Memory B cell (primary cell): ENCODE measurements at regions not wholly inside any gene's neighbourhood (a gene's known extent, or its start where the extent isn't known, plus 50 kb on each side); places are given as distances from the start of the nearest gene placed in this dataset.
"Not testable (repeated sequence)": the region's sequence is repeated elsewhere in the genome, so short reads cannot be mapped to it uniquely, and the experiment has no call there.

Experiments
- ATAC-seq: fragments of 150-1000 bp; cut with Tn5 transposase; 2 replicates; pipeline ENCODE4 v1.10.0; 2021; ENCODE audit warnings: low read depth, mild to moderate bottlenecking, moderate library complexity
- DNase-seq, 2 donors: peaks; one replicate each; pipeline ENCODE4 v3.0.0; 2022; ENCODE audit warnings: low spot score in 2 of 2
- H3K27ac Mint-ChIP-seq: one replicate; pipeline ENCODE4 v1.8.0; 2022; ENCODE audit warnings: mild to moderate bottlenecking, moderate library complexity, mixed read lengths
- H3K27me3 Mint-ChIP-seq: one replicate; pipeline ENCODE4 v1.8.0; 2022; ENCODE audit warnings: mixed read lengths
- H3K36me3 Mint-ChIP-seq: one replicate; pipeline ENCODE4 v1.8.0; 2022; ENCODE audit warnings: mild to moderate bottlenecking, mixed read lengths
- H3K4me1 Mint-ChIP-seq: one replicate; pipeline ENCODE4 v1.8.0; 2022; ENCODE audit warnings: mixed read lengths
- H3K4me3 Mint-ChIP-seq: one replicate; pipeline ENCODE4 v1.8.0; 2022; ENCODE audit warnings: mild to moderate bottlenecking, moderate library complexity, mixed read lengths
- H3K9me3 Mint-ChIP-seq: one replicate; pipeline ENCODE4 v1.8.0; 2022; ENCODE audit warnings: mixed read lengths

GRCh38 chr2:7860693-7861092 lies 821.2 kb upstream of the ID2 start:
- no peak overlapping the region for H3K4me3 Mint-ChIP-seq
- DNase-seq: no peak
- H3K36me3 Mint-ChIP-seq: no peaks in the 10 kb centered on the region
- no peak for ATAC-seq
- H3K27me3 Mint-ChIP-seq: peaks cover 7% of the 10 kb centered on the region
- H3K9me3 Mint-ChIP-seq: peaks cover 4% of the 10 kb centered on the region
- no peaks in the 10 kb centered on the region for H3K4me1 Mint-ChIP-seq
- no peak overlapping the region for H3K27ac Mint-ChIP-seq

GRCh38 chr2:7861910-7862702 lies 819.8 kb upstream of the ID2 start:
- no peaks in the 10 kb centered on the region for H3K4me1 Mint-ChIP-seq
- no peak overlapping the region for H3K27ac Mint-ChIP-seq
- ATAC-seq (no peak), DNase-seq (no peak)
- H3K9me3 Mint-ChIP-seq: peaks cover 5% of the 10 kb centered on the region
- no peak overlapping the region for H3K4me3 Mint-ChIP-seq
- no peaks in the 10 kb centered on the region for H3K36me3 Mint-ChIP-seq
- peaks cover 6% of the 10 kb centered on the region for H3K27me3 Mint-ChIP-seq

- H3K4me3 Mint-ChIP-seq: no peak overlapping the region
- no peak overlapping the region for H3K27ac Mint-ChIP-seq
- no peaks in the 10 kb centered on the region for H3K4me1 Mint-ChIP-seq
- ATAC-seq (no peak), DNase-seq (no peak)
- H3K36me3 Mint-ChIP-seq: no peaks in the 10 kb centered on the region
- H3K27me3 Mint-ChIP-seq: peaks cover 3% of the 10 kb centered on the region
- H3K9me3 Mint-ChIP-seq: peaks cover 5% of the 10 kb centered on the region
These were observed 815.8 kb upstream of the ID2 start for GRCh38 chr2:7866104-7866503.

- peaks cover 5% of the 10 kb centered on the region for H3K9me3 Mint-ChIP-seq
- no peak overlapping the region for H3K27ac Mint-ChIP-seq
- no peaks in the 10 kb centered on the region for H3K36me3 Mint-ChIP-seq
- peaks cover 3% of the 10 kb centered on the region for H3K27me3 Mint-ChIP-seq
- ATAC-seq (no peak), DNase-seq (no peak)
- no peaks in the 10 kb centered on the region for H3K4me1 Mint-ChIP-seq
- H3K4me3 Mint-ChIP-seq: no peak overlapping the region
These were observed 815.0 kb upstream of the ID2 start for GRCh38 chr2:7866825-7867224.

GRCh38 chr2:7867867-7868266 lies 814.0 kb upstream of the ID2 start:
- DNase-seq (no peak), ATAC-seq (no peak)
- H3K4me1 Mint-ChIP-seq: no peaks in the 10 kb centered on the region
- H3K36me3 Mint-ChIP-seq: no peaks in the 10 kb centered on the region
- no peak overlapping the region for H3K4me3 Mint-ChIP-seq
- H3K9me3 Mint-ChIP-seq: peaks cover 5% of the 10 kb centered on the region
- no peak overlapping the region for H3K27ac Mint-ChIP-seq
- peaks cover 1% of the 10 kb centered on the region for H3K27me3 Mint-ChIP-seq

GRCh38 chr2:7868836-7869235 lies 813.0 kb upstream of the ID2 start:
- Mint-ChIP-seq H3K4me3 (no peak overlapping the region), H3K27me3 (peaks cover 1% of the 10 kb centered on the region), H3K9me3 (peaks cover 5% of the 10 kb centered on the region), H3K27ac (no peak overlapping the region), H3K36me3 (no peaks in the 10 kb centered on the region), H3K4me1 (no peaks in the 10 kb centered on the region)
- DNase-seq (no peak), ATAC-seq (no peak)

- not testable (repeated sequence) for DNase-seq, H3K9me3 Mint-ChIP-seq, ATAC-seq, H3K36me3 Mint-ChIP-seq, H3K27ac Mint-ChIP-seq, H3K4me3 Mint-ChIP-seq, H3K4me1 Mint-ChIP-seq, H3K27me3 Mint-ChIP-seq
These were observed 805.4 kb upstream of the ID2 start for GRCh38 chr2:7876445-7876844.

- not testable (repeated sequence) for DNase-seq, ATAC-seq, H3K4me3 Mint-ChIP-seq, H3K36me3 Mint-ChIP-seq, H3K27ac Mint-ChIP-seq, H3K4me1 Mint-ChIP-seq, H3K9me3 Mint-ChIP-seq, H3K27me3 Mint-ChIP-seq
These were observed 803.6 kb upstream of the ID2 start for GRCh38 chr2:7878266-7878665.

GRCh38 chr2:7878786-7879482 lies 802.9 kb upstream of the ID2 start:
- Mint-ChIP-seq H3K27ac (no peak overlapping the region), H3K36me3 (no peaks in the 10 kb centered on the region), H3K4me3 (no peak overlapping the region), H3K27me3 (peaks cover 9% of the 10 kb centered on the region), H3K9me3 (no peaks in the 10 kb centered on the region), H3K4me1 (no peaks in the 10 kb centered on the region)
- DNase-seq: no peak
- no peak for ATAC-seq

- Mint-ChIP-seq H3K9me3 (no peaks in the 10 kb centered on the region), H3K27ac (no peak overlapping the region), H3K4me3 (no peak overlapping the region), H3K4me1 (no peaks in the 10 kb centered on the region), H3K27me3 (peaks cover 9% of the 10 kb centered on the region), H3K36me3 (no peaks in the 10 kb centered on the region)
- DNase-seq (no peak), ATAC-seq (no peak)
These were observed 802.4 kb upstream of the ID2 start for GRCh38 chr2:7879483-7879835.

GRCh38 chr2:7880126-7880525 lies 801.7 kb upstream of the ID2 start:
- DNase-seq (no peak), ATAC-seq (no peak)
- Mint-ChIP-seq H3K4me3 (no peak overlapping the region), H3K9me3 (no peaks in the 10 kb centered on the region), H3K27ac (no peak overlapping the region), H3K4me1 (no peaks in the 10 kb centered on the region), H3K27me3 (peaks cover 9% of the 10 kb centered on the region), H3K36me3 (no peaks in the 10 kb centered on the region)

GRCh38 chr2:7880566-7880965 lies 801.3 kb upstream of the ID2 start:
- ATAC-seq (no peak), DNase-seq (no peak)
- Mint-ChIP-seq H3K27ac (no peak overlapping the region), H3K4me1 (no peaks in the 10 kb centered on the region), H3K9me3 (no peaks in the 10 kb centered on the region), H3K36me3 (no peaks in the 10 kb centered on the region), H3K4me3 (no peak overlapping the region), H3K27me3 (peaks cover 9% of the 10 kb centered on the region)

- ATAC-seq: no peak
- H3K4me1 Mint-ChIP-seq: no peaks in the 10 kb centered on the region
These were observed 800.8 kb upstream of the ID2 start for GRCh38 chr2:7881063-7881462.

GRCh38 chr2:7881466-7881865 lies 800.4 kb upstream of the ID2 start:
- DNase-seq (no peak), ATAC-seq (no peak)
- Mint-ChIP-seq H3K27ac (no peak overlapping the region), H3K36me3 (no peaks in the 10 kb centered on the region), H3K4me1 (no peaks in the 10 kb centered on the region), H3K9me3 (no peaks in the 10 kb centered on the region), H3K4me3 (no peak overlapping the region), H3K27me3 (peaks cover 8% of the 10 kb centered on the region)

More at GRCh38 chr2:7881063-7881462, 800.8 kb upstream of the ID2 start:
- Mint-ChIP-seq H3K4me3 (no peak overlapping the region), H3K36me3 (no peaks in the 10 kb centered on the region), H3K9me3 (no peaks in the 10 kb centered on the region), H3K27me3 (peaks cover 9% of the 10 kb centered on the region), H3K27ac (no peak overlapping the region)
- DNase-seq: no peak

GRCh38 chr2:7882296-7882695 lies 799.6 kb upstream of the ID2 start:
- H3K4me1 Mint-ChIP-seq: no peaks in the 10 kb centered on the region
- no peak overlapping the region for H3K27ac Mint-ChIP-seq
- no peaks in the 10 kb centered on the region for H3K9me3 Mint-ChIP-seq
- H3K27me3 Mint-ChIP-seq: peaks cover 2% of the 10 kb centered on the region
- ATAC-seq (no peak), DNase-seq (no peak)
- no peaks in the 10 kb centered on the region for H3K36me3 Mint-ChIP-seq
- H3K4me3 Mint-ChIP-seq: no peak overlapping the region
